ENCODE measurements at regions not wholly inside any gene's neighbourhood (a gene's known extent, or its start where the extent isn't known, plus 50 kb on each side); places are given as distances from the start of the nearest gene placed in this dataset.

- Histone ChIP-seq H3K4me1 (ENCODE audit: insufficient read depth, low read length) (peaks cover 15% of the 10 kb centered on the region), H3K9me3 (ENCODE audit: low read length) (no peaks in the 10 kb centered on the region), H3K27me3 (ENCODE audit: control insufficient read depth in 1 of 2, insufficient read depth in 2 of 2, low read length in 2 of 2) (no peaks in the 10 kb centered on the region), H3K4me3 (replicated peaks in 1 of 3; ENCODE audit: insufficient read depth in 1 of 3, low read depth in 2 of 3, low read length in 3 of 3) (no peak overlapping the region), H2AFZ (ENCODE audit: low read length) (no peak overlapping the region), H4K20me1 (ENCODE audit: insufficient read depth, low read length) (no peaks in the 10 kb centered on the region), H3K4me2 (ENCODE audit: low read depth, low read length) (peak overlapping the region; percentile 14; the same call in 1 of the 2 replicates), H3K79me2 (ENCODE audit: insufficient read depth, low read length) (no peaks in the 10 kb centered on the region), H3K36me3 (replicated peaks in 1 of 2; ENCODE audit: control insufficient read depth in 1 of 2, insufficient read depth in 2 of 2, low read length in 2 of 2) (no peaks in the 10 kb centered on the region), H3K9ac (ENCODE audit: insufficient read depth, low read depth, low read length) (no peak overlapping the region), H3K27ac (ENCODE audit: extremely low read length, insufficient read depth, low read length) (no peak overlapping the region)
- ChIA-PET POLR2A (no interaction called here), CTCF (ENCODE audit: low intra/inter-chr PET ratio, low total read pairs) (no interaction called here)
- DNase-seq (ENCODE audit: low spot score), result no peak
- TF ChIP-seq ZNF660 (CRISPR knock-in tag; IDR thresholded peaks at IDR 0.05; ENCODE audit: borderline replicate concordance, low read depth) (no peak), SRSF9 (IDR thresholded peaks at IDR 0.05; ENCODE audit: borderline replicate concordance, insufficient read depth, low read depth, low read length, poor library complexity, severe bottlenecking) (no peak), HMG20B (CRISPR knock-in tag; conservative IDR thresholded peaks at IDR 0.05) (no peak), ZNF616 (CRISPR knock-in tag; IDR thresholded peaks at IDR 0.05; ENCODE audit: low read depth) (no peak), ISX (CRISPR knock-in tag; conservative IDR thresholded peaks at IDR 0.05) (no peak)
- ATAC-seq, result no peak
- in situ Hi-C loops (cut with HindIII; ENCODE audit: extremely low pct_ligation_motif_present, low pct_unique_long_range_greater_than_20kb), result no loop called here
- intact Hi-C loops (cut with micrococcal nuclease; ENCODE audit: unreplicated experiment), result no loop called here
- no TSS peak for BruUV-seq (replicated peaks)
- FAIRE-seq, result no peak
- WGBS (ENCODE audit: low lambda C conversion rate), result 2% methylated on average over 1 of the region's 1 CpG
These were observed 126.1 kb downstream of the OR2B2 start for GRCh38 chr6:27786048-27786447.

DNA sequence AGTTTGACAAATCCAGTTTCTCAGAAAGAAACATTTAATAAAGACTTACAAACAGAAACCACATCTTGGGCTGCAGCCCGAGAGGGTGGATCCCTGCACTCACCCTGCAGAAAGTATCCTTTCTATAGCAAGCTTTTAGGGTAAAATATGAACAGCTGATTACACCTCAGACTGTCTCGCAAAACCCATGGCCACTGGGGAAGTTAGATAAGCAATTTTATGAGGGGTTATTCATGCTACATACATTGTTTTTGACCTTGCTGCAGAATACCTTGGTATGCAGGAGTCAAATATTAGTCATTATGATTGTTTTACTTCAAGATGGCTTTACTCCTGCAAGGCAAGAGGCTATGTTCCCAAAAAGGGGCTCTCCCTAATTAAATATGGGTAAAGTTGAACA lies 126.9 kb downstream of the OR2B2 start:
- Histone ChIP-seq H3K9me3 (ENCODE audit: low read length) (no peaks in the 10 kb centered on the region), H3K36me3 (replicated peaks in 1 of 2; ENCODE audit: control insufficient read depth in 1 of 2, insufficient read depth in 2 of 2, low read length in 2 of 2) (no peaks in the 10 kb centered on the region), H3K4me1 (ENCODE audit: insufficient read depth, low read length) (peaks cover 15% of the 10 kb centered on the region), H3K4me2 (ENCODE audit: low read depth, low read length) (no peak overlapping the region), H3K27ac (ENCODE audit: extremely low read length, insufficient read depth, low read length) (no peak overlapping the region), H3K4me3 (replicated peaks in 1 of 3; ENCODE audit: insufficient read depth in 1 of 3, low read depth in 2 of 3, low read length in 3 of 3) (no peak overlapping the region), H4K20me1 (ENCODE audit: insufficient read depth, low read length) (no peaks in the 10 kb centered on the region), H2AFZ (ENCODE audit: low read length) (no peak overlapping the region), H3K9ac (ENCODE audit: insufficient read depth, low read depth, low read length) (no peak overlapping the region), H3K27me3 (ENCODE audit: control insufficient read depth in 1 of 2, insufficient read depth in 2 of 2, low read length in 2 of 2) (no peaks in the 10 kb centered on the region), H3K79me2 (ENCODE audit: insufficient read depth, low read length) (no peaks in the 10 kb centered on the region)
- CTCF ChIA-PET (ENCODE audit: low intra/inter-chr PET ratio, low total read pairs), result no interaction called here
- POLR2A ChIA-PET, result no interaction called here
- FAIRE-seq (no peak), ATAC-seq (no peak), DNase-seq (ENCODE audit: low spot score) (no peak)
- in situ Hi-C loops (cut with HindIII; ENCODE audit: extremely low pct_ligation_motif_present, low pct_unique_long_range_greater_than_20kb), result no loop called here
- 77% methylated on average over 2 of the region's 2 CpGs for WGBS (ENCODE audit: low lambda C conversion rate)
- no TSS peak for BruUV-seq (replicated peaks)
- intact Hi-C loops (cut with micrococcal nuclease; ENCODE audit: unreplicated experiment), result no loop called here
- no peak for TF ChIP-seq ZNF7 (CRISPR knock-in tag; IDR thresholded peaks at IDR 0.05)
- TF ChIP-seq SCMH1 (CRISPR knock-in tag; IDR thresholded peaks at IDR 0.05; ENCODE audit: borderline replicate concordance), result no peak
- TF ChIP-seq NFE2L1 (CRISPR knock-in tag; IDR thresholded peaks at IDR 0.05; ENCODE audit: borderline replicate concordance), result no peak
- no peak for TF ChIP-seq SMC3 (IDR thresholded peaks at IDR 0.05; ENCODE audit: low read length)
- TF ChIP-seq, protein P1, sequence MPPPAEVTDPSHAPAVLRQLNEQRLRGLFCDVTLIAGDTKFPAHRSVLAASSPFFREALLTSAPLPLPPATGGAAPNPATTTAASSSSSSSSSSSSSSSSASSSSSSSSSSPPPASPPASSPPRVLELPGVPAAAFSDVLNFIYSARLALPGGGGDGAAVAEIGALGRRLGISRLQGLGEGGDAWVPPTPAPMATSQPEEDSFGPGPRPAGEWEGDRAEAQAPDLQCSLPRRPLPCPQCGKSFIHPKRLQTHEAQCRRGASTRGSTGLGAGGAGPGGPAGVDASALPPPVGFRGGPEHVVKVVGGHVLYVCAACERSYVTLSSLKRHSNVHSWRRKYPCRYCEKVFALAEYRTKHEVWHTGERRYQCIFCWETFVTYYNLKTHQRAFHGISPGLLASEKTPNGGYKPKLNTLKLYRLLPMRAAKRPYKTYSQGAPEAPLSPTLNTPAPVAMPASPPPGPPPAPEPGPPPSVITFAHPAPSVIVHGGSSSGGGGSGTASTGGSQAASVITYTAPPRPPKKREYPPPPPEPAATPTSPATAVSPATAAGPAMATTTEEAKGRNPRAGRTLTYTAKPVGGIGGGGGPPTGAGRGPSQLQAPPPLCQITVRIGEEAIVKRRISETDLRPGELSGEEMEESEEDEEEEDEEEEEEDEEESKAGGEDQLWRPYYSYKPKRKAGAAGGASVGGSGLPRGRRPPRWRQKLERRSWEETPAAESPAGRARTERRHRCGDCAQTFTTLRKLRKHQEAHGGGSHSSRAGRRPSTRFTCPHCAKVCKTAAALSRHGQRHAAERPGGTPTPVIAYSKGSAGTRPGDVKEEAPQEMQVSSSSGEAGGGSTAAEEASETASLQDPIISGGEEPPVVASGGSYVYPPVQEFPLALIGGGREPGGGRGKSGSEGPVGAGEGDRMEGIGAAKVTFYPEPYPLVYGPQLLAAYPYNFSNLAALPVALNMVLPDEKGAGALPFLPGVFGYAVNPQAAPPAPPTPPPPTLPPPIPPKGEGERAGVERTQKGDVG (CRISPR knock-in tag; IDR thresholded peaks at IDR 0.05; ENCODE audit: borderline replicate concordance), result no peak
- TF ChIP-seq POLR2AphosphoS2 (IDR thresholded peaks at IDR 0.05; ENCODE audit: low read depth, low read length), result no peak
- TF ChIP-seq ZNF724P (CRISPR knock-in tag; IDR thresholded peaks at IDR 0.05; ENCODE audit: borderline replicate concordance), result no peak
- TF ChIP-seq HMG20B (CRISPR knock-in tag; conservative IDR thresholded peaks at IDR 0.05), result no peak
- TF ChIP-seq SAP130 (CRISPR knock-in tag; IDR thresholded peaks at IDR 0.05; ENCODE audit: low read depth), result no peak
- no peak for TF ChIP-seq SIX1 (CRISPR knock-in tag; IDR thresholded peaks at IDR 0.05; ENCODE audit: borderline replicate concordance)
- TF ChIP-seq ZNF619 (CRISPR knock-in tag; IDR thresholded peaks at IDR 0.05), result no peak
- no peak for TF ChIP-seq MTA1 (CRISPR knock-in tag; IDR thresholded peaks at IDR 0.05; ENCODE audit: borderline replicate concordance)
- TF ChIP-seq JUND (CRISPR knock-in tag; IDR thresholded peaks at IDR 0.05), result no peak

All from HepG2 (cell line).